ENCODE measurements at regions not wholly inside any gene's neighbourhood (a gene's known extent, or its start where the extent isn't known, plus 50 kb on each side); places are given as distances from the start of the nearest gene placed in this dataset.

DNA sequence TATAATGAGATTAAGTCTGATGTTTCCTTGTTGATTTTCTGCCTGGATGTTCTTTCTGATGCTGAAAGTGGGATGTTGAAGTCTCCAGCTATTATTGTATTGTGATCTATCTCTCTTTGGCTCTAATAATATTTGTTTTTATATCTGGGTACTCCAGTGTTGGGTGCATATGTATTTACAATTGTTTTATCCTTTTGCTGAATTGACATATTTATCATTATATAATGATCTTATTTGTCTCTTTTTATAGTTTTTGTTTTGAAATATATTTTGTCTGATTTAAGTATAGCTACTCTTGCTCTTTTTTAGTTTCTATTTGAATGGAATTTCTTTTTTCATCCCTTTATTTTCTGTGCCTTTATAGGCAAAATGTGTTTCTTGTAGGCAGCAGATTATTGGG, 522.2 kb upstream of the NEGR1 start:
- TF ChIP-seq POLR2AphosphoS5 (IDR thresholded peaks at IDR 0.05; ENCODE audit: borderline replicate concordance, low read depth, low read length) = no peak
- no peak for TF ChIP-seq EZH2 (IDR thresholded peaks at IDR 0.05)
